HG03442 (cell line): ENCODE measurements at regions not wholly inside any gene's neighbourhood (a gene's known extent, or its start where the extent isn't known, plus 50 kb on each side); places are given as distances from the start of the nearest gene placed in this dataset.

Source experiments
- ATAC-seq: cut with Tn5 transposase; IDR thresholded peaks from one replicate; pipeline ENCODE4 v1.9.1; 2021; ENCODE audit warnings: mild to moderate bottlenecking, moderate library complexity; ENCODE audit not compliant: unreplicated experiment

DNA sequence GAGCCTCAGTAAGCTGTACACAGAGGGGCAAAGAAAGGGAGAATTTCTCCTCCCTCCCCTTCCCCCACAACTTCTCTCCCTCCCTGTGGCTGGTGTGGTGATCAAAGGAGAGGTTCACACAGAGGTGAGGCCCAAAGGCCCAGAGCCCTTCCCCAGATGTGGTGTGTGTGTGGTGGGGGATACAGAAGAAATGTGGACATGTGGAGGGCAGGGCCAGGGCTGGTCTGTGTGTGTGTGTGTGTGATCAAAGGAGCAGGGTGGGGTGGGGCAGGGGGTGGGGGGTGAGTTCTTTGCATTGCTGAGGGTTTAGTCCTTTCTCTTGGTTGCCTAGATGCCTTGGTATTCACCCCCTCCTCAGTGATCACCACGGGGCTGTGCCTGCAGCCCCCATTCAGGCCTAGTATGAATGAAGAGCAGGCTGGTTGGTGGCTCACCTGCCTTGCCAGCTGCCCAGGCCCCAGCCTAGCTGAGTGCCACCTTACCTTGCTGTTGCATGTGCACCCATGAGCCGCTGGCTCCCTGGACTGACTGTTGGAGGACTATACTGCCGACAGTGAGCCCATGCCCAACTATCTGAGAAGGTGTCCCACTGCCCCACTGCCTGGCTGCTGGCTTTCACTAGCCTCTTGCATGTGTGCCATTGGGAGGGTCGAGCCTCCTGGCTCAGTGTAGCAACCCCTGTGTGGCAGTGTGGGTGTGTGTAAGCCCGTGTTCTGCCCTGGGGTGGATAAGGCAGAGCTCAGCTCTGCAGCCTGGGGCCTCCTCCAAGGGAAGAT lies 101.9 kb downstream of the EFNB1 start:
- ATAC-seq: no peak

DNA sequence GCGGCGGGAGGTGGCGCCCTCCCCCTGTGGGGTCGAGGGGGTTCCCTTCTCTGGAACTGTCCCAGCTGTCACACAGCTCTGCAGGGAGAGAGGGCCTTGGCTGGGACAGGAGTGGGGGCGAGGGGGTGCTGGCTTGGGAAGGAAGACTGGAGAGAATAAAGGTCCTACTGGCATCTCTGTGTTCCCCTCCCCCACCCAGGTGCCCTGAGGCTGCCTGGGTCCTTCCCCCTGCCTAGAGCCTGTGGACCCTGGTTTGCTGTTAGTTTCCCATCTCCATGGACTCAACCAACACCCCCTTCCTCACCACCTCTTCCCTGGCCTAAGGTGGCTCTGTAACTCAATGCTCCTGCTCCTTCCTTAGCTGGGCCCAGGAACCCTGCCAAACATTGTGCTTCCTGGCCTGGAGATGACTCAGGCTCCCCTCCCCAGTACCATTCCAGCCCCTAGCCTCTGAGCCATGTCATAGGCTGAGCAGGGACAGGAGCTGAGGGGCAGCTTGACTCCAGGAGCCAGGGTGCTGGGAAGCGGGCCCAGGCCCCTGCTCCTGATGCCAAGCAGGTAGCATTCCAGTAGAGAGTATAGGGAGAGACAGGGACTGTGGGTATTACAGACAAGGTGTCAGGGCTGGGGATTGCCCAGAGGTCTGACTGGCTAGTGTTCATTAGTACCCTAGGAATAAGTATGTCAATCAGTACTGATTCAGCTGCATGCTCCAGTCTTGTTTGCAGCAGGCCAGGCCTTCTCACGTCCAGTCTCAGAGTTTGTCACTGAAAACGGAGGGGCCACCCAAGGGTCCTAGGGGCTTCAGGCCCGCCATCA lies 100.7 kb downstream of the EFNB1 start:
- ATAC-seq: no peak

DNA sequence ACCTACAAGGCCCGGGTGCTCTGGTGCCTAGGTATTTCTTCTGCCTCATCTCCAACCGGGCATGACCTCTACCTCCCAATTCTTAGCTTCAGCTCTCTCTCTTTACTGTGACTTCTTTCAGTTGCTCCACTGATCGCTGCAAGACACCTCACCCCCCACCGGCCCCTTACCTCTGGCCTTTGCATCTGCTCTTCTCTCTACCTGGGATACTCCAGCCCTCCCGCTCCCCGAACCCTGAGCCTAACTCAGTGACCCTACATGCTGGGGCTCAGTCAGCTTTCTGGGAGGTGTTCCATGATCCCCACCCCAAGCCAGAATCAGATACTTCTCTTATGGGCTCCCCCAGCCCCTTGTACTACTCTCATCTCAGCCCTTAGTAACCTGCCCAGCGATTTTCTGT lies 99.6 kb downstream of the EFNB1 start:
- ATAC-seq: no peak

DNA sequence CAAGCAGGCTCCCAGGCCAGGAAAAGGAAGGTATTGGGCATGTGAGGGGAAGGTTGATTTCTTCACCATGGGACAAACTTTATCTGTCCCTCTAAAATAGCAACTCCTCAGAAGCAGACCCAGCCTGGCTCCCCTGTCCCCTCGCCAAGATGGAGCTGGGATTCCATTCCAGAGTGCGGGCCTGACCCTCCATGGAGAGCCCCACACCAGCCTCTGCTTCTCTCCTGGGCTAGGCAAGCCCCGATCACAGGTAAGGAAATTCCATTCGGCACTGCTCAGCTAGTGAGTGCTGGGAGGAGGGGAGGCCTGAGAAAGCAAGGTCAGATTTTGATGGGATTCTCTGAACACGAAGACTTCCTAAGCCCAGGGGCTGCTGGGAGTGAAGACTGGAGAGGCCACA lies 98.4 kb downstream of the EFNB1 start:
- no peak for ATAC-seq

DNA sequence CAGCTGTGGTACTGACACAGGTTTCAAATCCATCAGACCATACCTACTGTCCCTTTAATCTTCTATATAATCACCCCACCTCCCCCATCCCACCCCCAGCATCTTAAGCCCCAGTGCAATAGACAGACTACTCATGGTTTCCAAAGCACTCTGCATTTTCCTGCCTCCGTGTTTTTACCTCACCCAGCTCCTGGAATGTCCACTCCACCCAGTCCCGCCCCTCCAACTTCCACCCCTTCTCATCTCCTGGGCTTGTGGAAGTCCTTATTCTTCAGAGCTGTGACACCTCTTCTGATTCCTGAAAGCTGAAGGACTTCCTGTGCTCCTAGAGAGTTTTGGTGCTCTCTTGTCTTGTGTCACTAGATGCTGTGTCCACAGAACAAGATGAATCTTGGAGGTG lies 94.3 kb downstream of the EFNB1 start:
- ATAC-seq: no peak

DNA sequence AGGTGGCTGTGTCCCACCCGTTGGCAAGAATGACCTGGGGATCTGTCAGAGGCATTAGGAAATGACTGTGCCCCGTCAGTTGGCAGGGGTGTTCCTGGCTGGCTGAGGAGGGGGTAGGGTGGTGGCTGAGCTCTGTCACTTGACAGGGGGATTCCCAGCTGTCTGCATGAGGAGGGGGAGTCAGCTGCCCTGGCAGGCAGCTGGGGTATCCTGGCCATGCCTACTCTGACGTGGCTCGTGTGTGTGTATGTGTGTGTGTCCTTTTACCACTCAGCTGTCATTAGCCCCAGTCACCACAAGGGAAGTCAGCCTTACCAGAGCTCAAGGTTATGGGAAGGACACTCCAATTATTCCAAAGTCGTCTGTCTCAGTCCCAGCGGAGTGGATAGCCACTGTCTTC lies 93.2 kb downstream of the EFNB1 start:
- no peak for ATAC-seq

DNA sequence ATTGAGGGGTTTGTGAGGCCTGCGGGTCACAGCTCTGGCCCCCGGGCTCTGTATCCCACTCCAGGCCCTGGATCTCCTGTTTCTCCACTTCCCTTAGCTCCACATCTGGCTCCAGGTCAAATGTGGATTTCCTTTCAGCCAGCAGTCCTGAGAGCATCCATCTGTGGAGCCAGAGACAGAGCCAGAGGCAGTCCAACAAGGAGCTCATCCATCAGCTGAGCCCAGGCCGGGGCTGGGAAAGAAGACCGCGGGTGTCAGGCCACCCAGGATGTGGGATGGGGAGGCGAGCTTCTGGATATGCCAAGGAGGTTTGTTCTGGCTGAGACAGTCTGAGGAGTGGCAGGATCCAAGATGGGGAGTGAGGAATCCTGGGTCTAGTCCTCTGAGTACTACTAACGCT lies 91.7 kb downstream of the EFNB1 start:
- no peak for ATAC-seq

DNA sequence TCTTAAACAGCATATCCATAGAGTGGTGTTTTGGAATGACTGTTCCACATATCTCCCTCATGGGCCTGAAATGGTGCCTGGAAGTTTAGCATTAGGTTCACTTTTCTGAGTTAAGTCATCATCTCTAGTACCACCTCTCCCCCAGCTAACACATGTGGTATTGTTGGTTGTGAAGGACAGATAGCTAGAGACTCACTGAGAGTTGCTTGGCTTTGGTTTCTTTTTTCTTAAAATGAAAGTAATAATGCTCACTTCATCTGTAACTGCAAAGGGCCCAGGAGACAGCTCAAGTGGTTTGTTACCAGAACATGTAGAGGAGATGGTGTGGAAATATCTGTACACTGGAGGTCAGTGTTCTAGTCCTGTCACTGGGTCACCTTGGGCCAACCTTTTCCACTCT lies 90.9 kb downstream of the EFNB1 start:
- ATAC-seq: no peak

DNA sequence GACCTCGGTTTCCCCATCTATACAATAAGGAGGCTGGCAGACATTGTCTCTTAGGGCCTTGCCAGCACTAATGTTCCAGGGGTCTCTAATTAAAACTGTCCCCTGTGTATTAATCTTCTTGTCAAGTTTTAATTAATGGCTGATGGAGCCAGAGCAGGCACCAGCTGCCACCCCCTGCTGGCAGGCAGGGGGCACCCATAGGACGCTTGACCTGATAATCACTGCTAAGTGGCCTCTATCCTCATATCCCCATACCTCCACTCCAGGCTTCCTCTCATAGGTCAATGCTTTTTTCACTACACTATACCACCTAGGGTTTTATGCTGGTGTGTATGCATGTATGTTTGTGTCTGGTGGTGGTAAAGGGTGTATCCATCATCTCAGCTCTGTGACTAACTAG lies 89.4 kb downstream of the EFNB1 start:
- ATAC-seq: no peak

DNA sequence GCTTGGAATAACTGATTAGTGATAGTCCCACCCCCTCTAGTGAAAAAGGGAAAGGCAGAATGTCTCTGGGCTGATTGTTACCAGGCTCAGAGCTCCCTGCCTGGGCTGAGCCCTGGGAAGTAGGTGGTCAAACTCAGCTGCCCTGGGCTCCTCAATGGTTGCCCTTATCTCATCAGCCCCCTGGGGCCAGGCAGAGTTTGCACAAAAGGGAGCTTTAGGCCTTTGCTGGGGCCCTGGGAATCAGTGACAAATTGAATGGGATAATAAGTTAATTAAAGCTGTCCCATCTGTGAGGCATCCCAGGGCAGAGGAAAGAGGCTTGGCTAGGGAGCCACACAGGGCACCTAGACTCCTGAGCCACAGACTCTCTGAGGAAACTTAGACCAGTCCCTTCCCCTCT lies 89.0 kb downstream of the EFNB1 start:
- ATAC-seq: no peak

DNA sequence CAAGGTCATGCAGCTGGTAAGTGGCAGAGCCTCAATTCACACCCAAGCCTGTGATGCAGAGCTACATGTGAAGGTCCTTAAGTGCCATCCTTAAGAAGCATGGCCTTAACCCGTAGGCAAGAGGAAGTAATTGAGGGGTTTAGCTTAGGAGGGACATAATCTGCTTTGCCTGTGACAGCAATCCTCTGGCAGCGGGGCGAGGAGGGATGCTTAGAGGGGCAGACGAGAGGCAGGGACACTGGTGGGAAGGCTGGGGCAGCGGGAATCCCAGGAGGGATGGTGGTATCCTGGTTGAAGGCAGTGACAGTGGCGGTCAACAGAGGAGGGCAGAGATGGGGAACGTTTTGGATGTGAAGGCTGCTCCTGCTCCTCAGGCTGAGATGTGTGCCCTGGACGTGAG lies 88.1 kb downstream of the EFNB1 start:
- ATAC-seq: no peak

DNA sequence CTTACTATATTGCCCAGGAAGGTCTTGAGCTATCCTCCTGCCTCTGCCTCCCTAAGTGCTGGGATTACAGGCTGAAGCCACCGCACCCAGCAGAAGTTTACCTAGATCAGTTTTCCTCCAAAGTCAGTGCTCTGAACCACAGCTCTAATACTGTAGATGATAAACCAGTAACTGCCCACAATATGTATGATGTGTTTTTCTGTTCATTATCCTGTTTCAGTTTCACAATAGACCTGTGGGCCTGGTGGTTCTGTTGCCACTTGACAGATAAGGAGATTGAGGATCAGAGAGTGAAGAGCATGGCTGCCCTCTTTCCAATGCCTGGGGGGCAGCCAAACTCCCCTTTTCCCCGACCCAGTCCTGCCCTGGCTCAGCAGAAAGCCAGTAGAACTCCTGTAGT lies 87.0 kb downstream of the EFNB1 start:
- peak; percentile 50 for ATAC-seq

DNA sequence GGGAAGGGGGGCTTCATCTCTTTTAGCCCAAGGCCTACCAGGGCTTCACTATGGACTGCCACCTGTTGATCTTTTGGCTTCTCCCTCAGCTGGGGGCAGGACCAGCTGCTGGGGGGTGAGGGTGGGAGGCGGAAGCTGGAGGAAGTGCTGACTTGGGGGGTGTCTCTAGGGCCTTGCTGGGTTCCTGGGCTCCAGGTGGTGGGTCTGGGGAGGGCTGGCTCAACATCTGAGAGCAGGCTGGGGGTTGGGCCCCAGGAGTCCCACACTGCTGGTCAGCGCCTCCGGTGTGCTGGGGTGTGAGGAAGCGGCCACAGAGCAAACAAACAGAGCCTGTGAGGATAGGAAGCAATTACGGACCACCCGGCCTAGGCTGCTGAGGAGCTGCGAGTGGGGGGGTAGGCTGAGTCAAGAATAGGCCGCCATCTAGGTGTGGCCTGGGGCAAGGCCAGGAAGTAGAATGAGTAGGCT lies 85.7 kb downstream of the EFNB1 start:
- ATAC-seq: no peak

DNA sequence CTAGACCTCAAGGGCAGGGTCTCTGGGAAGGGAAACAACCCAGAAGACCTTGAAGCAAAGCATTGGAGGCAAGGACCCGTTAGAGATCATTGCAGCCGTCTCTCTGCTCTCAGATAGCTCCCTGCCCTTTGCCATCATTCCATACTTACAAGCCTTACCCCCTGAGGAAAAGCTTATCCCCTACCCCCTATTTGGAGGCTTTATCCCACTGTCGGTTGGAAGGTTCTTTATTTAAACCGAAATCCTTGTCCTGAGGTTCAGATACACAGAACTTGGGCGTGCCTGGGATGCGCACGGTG lies 84.4 kb downstream of the EFNB1 start:
- ATAC-seq: no peak

DNA sequence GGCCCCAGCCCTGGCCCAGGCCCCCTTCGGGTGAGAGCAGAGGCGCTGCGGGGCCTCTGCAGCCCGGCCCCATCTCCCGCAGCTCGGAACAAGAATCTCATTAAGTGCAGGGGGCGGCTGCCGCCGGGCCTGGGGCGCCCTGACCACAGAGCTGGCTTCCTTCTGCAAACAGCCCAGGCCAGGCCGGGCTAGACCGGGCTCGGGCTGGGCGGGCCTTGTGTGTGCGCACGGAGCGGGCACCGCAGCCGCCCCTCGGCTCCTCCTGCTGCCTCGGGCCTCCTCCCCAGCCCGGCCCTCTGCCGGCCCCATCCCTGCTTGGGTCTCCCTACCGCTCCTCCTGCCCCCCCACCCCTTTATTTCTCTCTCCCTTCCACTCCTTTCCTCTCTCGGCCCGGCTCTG lies 83.3 kb downstream of the EFNB1 start:
- no peak for ATAC-seq

DNA sequence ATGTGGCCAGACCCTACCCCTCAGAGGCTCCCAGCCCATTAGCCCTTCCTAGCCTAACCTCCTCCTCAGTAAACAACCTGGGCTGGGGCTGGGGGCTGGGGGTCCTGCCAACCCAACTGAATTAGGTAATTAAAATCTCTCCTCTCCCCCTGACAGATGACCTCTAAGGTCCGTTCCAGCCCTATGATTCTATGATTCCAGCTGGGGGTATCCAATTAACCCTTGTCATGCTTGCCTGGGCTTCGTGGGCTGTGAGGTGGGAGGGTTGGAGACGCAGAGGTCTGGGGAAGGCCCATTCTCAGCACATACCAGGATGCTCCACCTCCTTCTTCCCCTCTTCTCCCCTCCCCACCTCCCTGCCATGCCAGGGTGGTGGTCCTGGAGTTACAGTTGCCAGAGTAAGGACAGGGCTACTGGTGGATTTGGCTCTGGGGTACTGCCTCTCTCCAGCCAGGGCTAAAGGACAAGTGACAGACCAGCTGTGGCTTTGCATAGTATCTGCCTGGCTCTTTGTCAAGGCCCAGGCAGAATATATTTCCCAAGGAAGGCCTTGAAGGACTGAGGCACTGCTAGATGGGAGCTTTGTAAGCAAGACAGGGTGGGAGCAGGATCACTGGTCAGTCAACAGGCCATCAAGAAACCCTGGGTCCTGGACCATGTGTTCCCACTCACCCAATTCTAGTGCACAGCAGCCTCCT lies 82.1 kb downstream of the EFNB1 start:
- no peak for ATAC-seq

DNA sequence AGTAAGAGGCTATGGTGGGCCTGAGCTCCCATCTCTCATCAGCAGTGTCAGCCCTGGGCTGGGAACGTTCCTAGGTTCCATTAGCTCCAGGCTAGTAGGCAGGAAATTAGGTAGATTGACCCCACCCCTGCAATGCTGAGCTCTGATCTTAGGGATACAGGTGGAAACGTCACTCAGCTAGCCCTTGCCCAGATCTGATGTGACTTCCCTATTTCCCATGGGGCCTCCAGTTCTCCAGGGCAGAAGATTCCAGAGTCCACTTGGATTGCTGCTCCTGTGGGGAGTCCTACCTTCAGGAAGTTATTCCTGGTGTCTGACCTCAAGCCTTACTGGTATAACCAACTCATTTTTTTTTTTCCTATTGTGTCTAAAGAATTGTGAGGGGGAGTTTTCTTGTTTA lies 81.1 kb downstream of the EFNB1 start:
- no peak for ATAC-seq

DNA sequence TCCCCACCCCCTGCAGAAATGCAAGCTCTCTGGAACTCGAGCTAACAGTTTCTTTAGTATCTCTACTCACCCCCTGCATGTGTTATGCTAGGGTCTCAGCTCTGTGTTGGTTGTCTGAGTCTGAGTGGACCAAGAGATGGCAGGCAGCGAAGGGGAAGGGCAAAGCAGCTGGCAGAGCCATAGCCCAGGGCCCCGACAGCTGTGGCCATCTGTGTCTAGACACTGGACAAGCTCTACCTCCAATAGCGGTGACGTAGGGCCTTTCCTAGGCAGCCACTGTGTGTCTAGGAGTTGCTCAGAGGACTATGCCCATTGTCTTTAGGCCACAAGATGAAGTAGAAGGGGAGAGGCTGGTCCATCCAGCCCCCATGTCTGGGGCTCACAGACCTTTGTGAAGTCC lies 79.2 kb downstream of the EFNB1 start:
- ATAC-seq: no peak

DNA sequence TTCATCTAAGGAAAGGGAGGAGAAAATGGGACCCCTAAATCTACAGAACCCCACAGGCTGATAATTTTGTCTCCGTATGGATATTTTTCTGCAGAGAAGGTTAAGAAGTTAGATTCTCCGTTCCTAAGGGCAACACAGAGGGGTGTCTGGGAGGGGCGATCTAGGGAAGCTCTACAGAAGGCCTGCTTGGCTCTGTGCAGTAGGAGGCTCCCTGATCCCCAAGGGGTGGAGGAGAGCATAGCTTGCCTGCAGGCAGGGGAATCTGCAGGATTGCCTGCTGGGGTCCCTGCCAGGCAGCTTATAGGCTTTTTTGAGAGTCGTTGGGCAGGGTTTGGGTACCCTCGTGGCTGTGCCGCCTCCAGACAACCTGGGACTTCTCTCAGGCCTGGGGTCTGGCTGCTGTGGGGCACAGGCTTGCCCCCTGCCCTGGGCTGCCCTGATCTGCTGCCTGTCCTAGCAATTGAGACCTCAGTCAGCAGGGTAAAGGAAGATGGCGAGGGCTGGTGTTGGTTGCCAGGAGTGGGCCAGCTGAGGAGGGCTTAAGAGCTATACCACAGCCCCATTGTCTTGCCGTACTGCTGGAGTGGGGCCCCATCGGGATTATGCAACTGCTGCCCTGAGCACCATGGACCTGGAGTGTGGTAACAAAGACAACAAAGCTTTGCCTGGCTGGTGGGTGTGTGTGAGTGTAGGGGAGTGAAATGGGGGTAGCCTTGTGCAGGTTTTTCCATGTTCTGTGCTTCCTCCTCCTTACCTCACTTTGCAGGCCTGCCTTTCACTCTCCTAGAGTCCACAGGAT lies 74.1 kb downstream of the EFNB1 start:
- no peak for ATAC-seq

DNA sequence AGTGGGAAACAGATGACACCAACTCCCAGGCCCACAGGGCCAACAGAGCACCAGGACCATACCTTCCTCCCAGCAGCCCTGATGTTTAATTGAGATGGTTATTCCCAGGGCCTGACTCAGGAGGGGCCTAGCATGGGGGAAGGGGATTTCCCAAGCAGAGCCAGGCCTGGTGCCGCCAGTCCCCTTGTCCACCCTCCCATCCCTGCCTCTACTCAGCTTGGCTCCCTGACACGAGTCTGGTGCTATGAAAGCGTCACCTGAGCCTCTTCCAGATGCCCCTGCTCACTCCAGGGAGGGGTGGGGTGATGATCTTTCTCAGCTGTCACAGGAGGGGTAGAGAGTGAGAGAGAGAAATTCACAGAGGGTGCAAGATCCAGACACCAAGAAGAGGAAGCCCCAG lies 72.7 kb downstream of the EFNB1 start:
- no peak for ATAC-seq

DNA sequence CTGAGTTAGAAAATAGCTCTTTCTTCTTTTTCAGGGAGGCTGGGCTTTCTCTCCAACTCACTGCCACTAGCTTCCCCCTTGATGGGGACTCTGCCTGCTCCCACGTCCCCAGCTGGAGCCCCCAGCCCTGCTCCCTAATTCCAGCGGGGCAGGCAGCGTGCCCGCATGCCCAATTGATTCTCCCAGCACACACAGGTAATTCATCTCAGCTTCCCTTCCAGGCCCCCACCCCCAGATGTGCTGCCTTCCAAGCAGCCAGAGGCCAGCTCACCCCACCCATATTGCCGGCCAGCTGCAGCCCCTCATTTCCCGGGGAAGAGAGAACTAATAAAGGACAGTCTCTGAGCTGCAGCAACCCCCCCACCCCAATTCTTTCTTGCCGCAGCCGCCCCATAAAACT lies 69.8 kb downstream of the EFNB1 start:
- ATAC-seq: no peak
